ENCODE measurements at regions not wholly inside any gene's neighbourhood (a gene's known extent, or its start where the extent isn't known, plus 50 kb on each side); places are given as distances from the start of the nearest gene placed in this dataset.

- TF ChIP-seq ZBTB7A (IDR thresholded peaks at IDR 0.05; ENCODE audit: low read depth), result no peak
- no peak for TF ChIP-seq NFIC (IDR thresholded peaks at IDR 0.05)
- TF ChIP-seq REST (IDR thresholded peaks at IDR 0.05; ENCODE audit: low read depth), result no peak
- no peak for TF ChIP-seq FOXM1 (IDR thresholded peaks at IDR 0.05; ENCODE audit: borderline replicate concordance, low read depth)
- TF ChIP-seq RAD21 (IDR thresholded peaks at IDR 0.05; ENCODE audit: low read depth), result no peak
- TF ChIP-seq YY1 (IDR thresholded peaks at IDR 0.05; ENCODE audit: low read depth), result no peak
- TF ChIP-seq CREB1 (IDR thresholded peaks at IDR 0.05; ENCODE audit: low read depth), result no peak
- TF ChIP-seq EP300 (IDR thresholded peaks at IDR 0.05; ENCODE audit: borderline replicate concordance), result no peak
- no peak for TF ChIP-seq CEBPB (IDR thresholded peaks at IDR 0.05)
- no peak for TF ChIP-seq TEAD4 (IDR thresholded peaks at IDR 0.05)
- no peak for TF ChIP-seq MAX (IDR thresholded peaks at IDR 0.05)
- TF ChIP-seq EGR1 (IDR thresholded peaks at IDR 0.05), result no peak
- no peak for TF ChIP-seq TAF1 (IDR thresholded peaks at IDR 0.05; ENCODE audit: low read depth)
- no peak for TF ChIP-seq USF1 (IDR thresholded peaks at IDR 0.05)
- no peak for TF ChIP-seq TCF12 (IDR thresholded peaks at IDR 0.05; ENCODE audit: low read depth)
Measured at GRCh38 chr2:7852546-7852945, 829.3 kb upstream of the ID2 start.

- TF ChIP-seq CEBPB (IDR thresholded peaks at IDR 0.05), result no peak
- TF ChIP-seq ZBTB7A (IDR thresholded peaks at IDR 0.05; ENCODE audit: low read depth), result no peak
- TF ChIP-seq YY1 (IDR thresholded peaks at IDR 0.05; ENCODE audit: low read depth), result no peak
- TF ChIP-seq FOXM1 (IDR thresholded peaks at IDR 0.05; ENCODE audit: borderline replicate concordance, low read depth), result no peak
- no peak for TF ChIP-seq EP300 (IDR thresholded peaks at IDR 0.05; ENCODE audit: borderline replicate concordance)
- TF ChIP-seq NFIC (IDR thresholded peaks at IDR 0.05), result no peak
- TF ChIP-seq MAX (IDR thresholded peaks at IDR 0.05), result no peak
- no peak for TF ChIP-seq TEAD4 (IDR thresholded peaks at IDR 0.05)
- no peak for TF ChIP-seq RAD21 (IDR thresholded peaks at IDR 0.05; ENCODE audit: low read depth)
- no peak for TF ChIP-seq CREB1 (IDR thresholded peaks at IDR 0.05; ENCODE audit: low read depth)
- TF ChIP-seq REST (IDR thresholded peaks at IDR 0.05; ENCODE audit: low read depth), result no peak
- TF ChIP-seq TCF12 (IDR thresholded peaks at IDR 0.05; ENCODE audit: low read depth), result no peak
- no peak for TF ChIP-seq USF1 (IDR thresholded peaks at IDR 0.05)
- no peak for TF ChIP-seq TAF1 (IDR thresholded peaks at IDR 0.05; ENCODE audit: low read depth)
- no peak for TF ChIP-seq EGR1 (IDR thresholded peaks at IDR 0.05)
Measured at GRCh38 chr2:7857904-7858303, 824.0 kb upstream of the ID2 start.

GRCh38 chr2:7858624-7859023, 823.2 kb upstream of the ID2 start:
- no peak for TF ChIP-seq YY1 (IDR thresholded peaks at IDR 0.05; ENCODE audit: low read depth)
- TF ChIP-seq FOXM1 (IDR thresholded peaks at IDR 0.05; ENCODE audit: borderline replicate concordance, low read depth), result no peak
- TF ChIP-seq MAX (IDR thresholded peaks at IDR 0.05), result no peak
- no peak for TF ChIP-seq RAD21 (IDR thresholded peaks at IDR 0.05; ENCODE audit: low read depth)
- no peak for TF ChIP-seq CREB1 (IDR thresholded peaks at IDR 0.05; ENCODE audit: low read depth)

GRCh38 chr2:7860693-7861092, 821.2 kb upstream of the ID2 start:
- TF ChIP-seq EP300 (IDR thresholded peaks at IDR 0.05; ENCODE audit: borderline replicate concordance) (no peak), FOXM1 (IDR thresholded peaks at IDR 0.05; ENCODE audit: borderline replicate concordance, low read depth) (no peak), TAF1 (IDR thresholded peaks at IDR 0.05; ENCODE audit: low read depth) (no peak), CREB1 (IDR thresholded peaks at IDR 0.05; ENCODE audit: low read depth) (no peak), ZBTB7A (IDR thresholded peaks at IDR 0.05; ENCODE audit: low read depth) (no peak)

- TF ChIP-seq REST (IDR thresholded peaks at IDR 0.05; ENCODE audit: low read depth) (no peak), EP300 (IDR thresholded peaks at IDR 0.05; ENCODE audit: borderline replicate concordance) (no peak), MAX (IDR thresholded peaks at IDR 0.05) (no peak), CREB1 (IDR thresholded peaks at IDR 0.05; ENCODE audit: low read depth) (no peak), CEBPB (IDR thresholded peaks at IDR 0.05) (no peak), YY1 (IDR thresholded peaks at IDR 0.05; ENCODE audit: low read depth) (no peak), ZBTB7A (IDR thresholded peaks at IDR 0.05; ENCODE audit: low read depth) (no peak), NFIC (IDR thresholded peaks at IDR 0.05) (no peak), EGR1 (IDR thresholded peaks at IDR 0.05) (no peak), USF1 (IDR thresholded peaks at IDR 0.05) (no peak)
Measured at GRCh38 chr2:7861910-7862702, 819.8 kb upstream of the ID2 start.
